Breast epithelium (tissue), 3 donors: ENCODE measurements at regions not wholly inside any gene's neighbourhood (a gene's known extent, or its start where the extent isn't known, plus 50 kb on each side); places are given as distances from the start of the nearest gene placed in this dataset.

Experiments used
- POLR2A ChIP-seq: fragments of 450-650 bp; IDR thresholded peaks from one replicate; pipeline ENCODE4 v1.6.1; 2016; ENCODE audit warnings: antibody characterized with exemption, mild to moderate bottlenecking, moderate library complexity
- TF ChIP-seq, protein P1 (sequence below), 3 donors: fragments of 450-650 bp; IDR thresholded peaks; one replicate each; pipeline ENCODE4 v1.5.1; 2016 to 2017; ENCODE audit warnings: antibody characterized with exemption in 3 of 3, mild to moderate bottlenecking in 3 of 3, moderate library complexity in 3 of 3

DNA sequence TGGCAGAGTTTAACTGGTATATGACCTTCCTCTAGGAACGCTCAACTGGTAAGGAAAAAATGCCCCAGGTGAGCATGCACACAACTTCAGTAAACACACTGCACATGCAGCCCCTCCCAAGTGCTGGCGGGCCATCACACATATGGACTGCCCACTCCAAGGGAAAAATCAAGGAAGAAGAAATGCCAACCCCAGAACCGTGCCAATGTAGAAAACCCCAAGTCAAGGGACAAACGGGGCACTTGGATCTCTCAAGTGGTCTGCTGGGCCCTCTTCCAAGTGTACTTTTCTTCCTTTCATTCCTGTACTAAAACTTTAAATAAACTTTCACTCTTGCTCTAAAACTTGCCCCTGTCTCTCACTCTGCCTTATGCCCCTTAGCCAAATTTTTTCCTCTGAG lies 76.4 kb upstream of the ACVR1 start:
- TF ChIP-seq, protein P1, sequence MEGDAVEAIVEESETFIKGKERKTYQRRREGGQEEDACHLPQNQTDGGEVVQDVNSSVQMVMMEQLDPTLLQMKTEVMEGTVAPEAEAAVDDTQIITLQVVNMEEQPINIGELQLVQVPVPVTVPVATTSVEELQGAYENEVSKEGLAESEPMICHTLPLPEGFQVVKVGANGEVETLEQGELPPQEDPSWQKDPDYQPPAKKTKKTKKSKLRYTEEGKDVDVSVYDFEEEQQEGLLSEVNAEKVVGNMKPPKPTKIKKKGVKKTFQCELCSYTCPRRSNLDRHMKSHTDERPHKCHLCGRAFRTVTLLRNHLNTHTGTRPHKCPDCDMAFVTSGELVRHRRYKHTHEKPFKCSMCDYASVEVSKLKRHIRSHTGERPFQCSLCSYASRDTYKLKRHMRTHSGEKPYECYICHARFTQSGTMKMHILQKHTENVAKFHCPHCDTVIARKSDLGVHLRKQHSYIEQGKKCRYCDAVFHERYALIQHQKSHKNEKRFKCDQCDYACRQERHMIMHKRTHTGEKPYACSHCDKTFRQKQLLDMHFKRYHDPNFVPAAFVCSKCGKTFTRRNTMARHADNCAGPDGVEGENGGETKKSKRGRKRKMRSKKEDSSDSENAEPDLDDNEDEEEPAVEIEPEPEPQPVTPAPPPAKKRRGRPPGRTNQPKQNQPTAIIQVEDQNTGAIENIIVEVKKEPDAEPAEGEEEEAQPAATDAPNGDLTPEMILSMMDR (IDR thresholded peaks at IDR 0.05) = no peak
- no peak for TF ChIP-seq POLR2A
